ENCODE measurements at regions not wholly inside any gene's neighbourhood (a gene's known extent, or its start where the extent isn't known, plus 50 kb on each side); places are given as distances from the start of the nearest gene placed in this dataset.

GRCh38 chr1:101706366-101706765 lies 290.4 kb downstream of the OLFM3 start:
- DNase-seq, result no peak

GRCh38 chr1:101709721-101710120 lies 287.0 kb downstream of the OLFM3 start:
- DNase-seq, result no peak

- no peak for DNase-seq
Measured at GRCh38 chr1:101713760-101714159, 283.0 kb downstream of the OLFM3 start.

- DNase-seq, result no peak
Measured at GRCh38 chr1:101723415-101723814, 273.3 kb downstream of the OLFM3 start.

- DNase-seq, result no peak
Measured at GRCh38 chr1:101728029-101728428, 268.7 kb downstream of the OLFM3 start.

GRCh38 chr1:101730559-101730958 lies 266.2 kb downstream of the OLFM3 start:
- no peak for DNase-seq

- no peak for DNase-seq
Measured at GRCh38 chr1:101732261-101732660, 264.5 kb downstream of the OLFM3 start.

GRCh38 chr1:101733340-101733739 lies 263.4 kb downstream of the OLFM3 start:
- no peak for DNase-seq

- DNase-seq, result no peak
Measured at GRCh38 chr1:101738475-101738874, 258.3 kb downstream of the OLFM3 start.

- DNase-seq, result no peak
Measured at GRCh38 chr1:101739146-101739545, 257.6 kb downstream of the OLFM3 start.

GRCh38 chr1:101739826-101740330 lies 256.8 kb downstream of the OLFM3 start:
- no peak for DNase-seq

- no peak for DNase-seq
Measured at GRCh38 chr1:101741910-101742309, 254.8 kb downstream of the OLFM3 start.

- no peak for DNase-seq
Measured at GRCh38 chr1:101742509-101742908, 254.2 kb downstream of the OLFM3 start.

- DNase-seq, result no peak
Measured at GRCh38 chr1:101745551-101746270, 251.0 kb downstream of the OLFM3 start.

GRCh38 chr1:101748077-101748476 lies 248.6 kb downstream of the OLFM3 start:
- no peak for DNase-seq
